ENCODE measurements at regions not wholly inside any gene's neighbourhood (a gene's known extent, or its start where the extent isn't known, plus 50 kb on each side); places are given as distances from the start of the nearest gene placed in this dataset.

GRCh38 chr13:85277748-85278147, 521.5 kb downstream of the SLITRK6 start:
- TF ChIP-seq CTCF (IDR thresholded peaks at IDR 0.05) (no peak), EP300 (IDR thresholded peaks at IDR 0.05) (no peak), POLR2A (IDR thresholded peaks at IDR 0.05) (no peak)
